Activated CD8-positive, alpha-beta memory T cell treated with anti-CD3 and anti-CD28 coated beads, Interleukin-2, amount 50 U/mL, for 48 hours (primary cell): ENCODE measurements at regions not wholly inside any gene's neighbourhood (a gene's known extent, or its start where the extent isn't known, plus 50 kb on each side); places are given as distances from the start of the nearest gene placed in this dataset.

ENCODE experiments used
- DNase-seq: peaks from one replicate; pipeline ENCODE4 v3.0.0-alpha.2; 2020

DNA sequence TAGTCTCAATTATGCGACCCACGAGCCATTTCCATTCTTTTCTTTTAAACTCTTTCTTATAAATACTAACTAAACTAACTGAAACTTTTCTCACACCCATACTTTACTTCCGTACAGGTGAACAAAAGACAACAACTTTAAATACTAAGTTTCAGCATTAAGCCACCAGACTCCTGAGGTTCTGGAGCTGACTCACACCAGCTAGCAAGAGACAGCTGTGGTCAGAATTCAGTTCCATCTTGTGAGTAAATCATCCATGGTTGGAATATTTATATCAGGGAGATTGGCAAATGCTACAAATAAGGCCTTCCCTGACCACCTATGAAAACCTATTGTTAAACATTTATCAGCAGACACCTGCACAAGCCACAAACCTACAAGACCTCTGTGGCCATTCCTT lies 897.0 kb downstream of the EFNB2 start:
- DNase-seq = no peak

DNA sequence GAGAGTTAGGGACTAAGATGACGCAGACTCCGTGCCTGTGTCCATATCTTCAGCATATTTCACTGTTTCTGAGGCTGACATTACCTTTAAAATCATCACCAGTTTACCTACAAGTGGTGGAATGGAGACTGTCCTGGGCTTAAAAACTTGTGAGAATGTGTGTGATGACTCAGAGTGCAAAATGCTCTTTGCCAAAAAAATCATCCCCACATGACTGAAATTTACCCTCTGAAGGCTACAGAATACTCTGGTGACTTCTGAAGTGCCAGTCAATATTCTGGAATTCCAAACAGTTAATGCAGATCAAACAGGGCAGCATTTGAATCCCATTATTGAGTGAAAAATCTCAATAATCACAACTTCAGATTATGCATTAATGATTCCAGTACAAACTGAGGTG lies 901.4 kb downstream of the EFNB2 start:
- DNase-seq = no peak

- DNase-seq = no peak
Observed at GRCh38 chr13:105630431-105630830, 905.0 kb downstream of the EFNB2 start.

GRCh38 chr13:105627270-105627669 lies 908.2 kb downstream of the EFNB2 start:
- DNase-seq = no peak

DNA sequence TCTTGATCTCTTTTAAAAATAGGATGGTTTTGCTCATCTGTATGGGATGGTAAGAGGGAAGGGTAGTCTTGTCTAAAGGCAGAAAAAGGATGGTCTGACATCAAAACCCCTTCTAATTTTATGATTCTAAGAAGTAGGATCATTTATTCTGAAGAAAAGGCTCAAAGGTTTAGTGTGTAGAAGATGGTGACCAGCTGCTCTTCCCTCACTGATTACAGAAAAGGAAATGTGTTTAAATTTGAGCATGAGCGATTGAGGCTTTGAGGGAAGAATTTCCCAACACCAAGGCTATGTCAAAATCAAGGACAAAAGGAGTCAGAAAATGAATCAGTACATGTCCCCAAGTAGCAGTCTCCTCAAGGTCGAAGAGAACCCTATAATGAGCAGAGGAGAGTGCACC lies 909.8 kb downstream of the EFNB2 start:
- no peak for DNase-seq

GRCh38 chr13:105616333-105617075 lies 919.0 kb downstream of the EFNB2 start:
- no peak for DNase-seq

DNA sequence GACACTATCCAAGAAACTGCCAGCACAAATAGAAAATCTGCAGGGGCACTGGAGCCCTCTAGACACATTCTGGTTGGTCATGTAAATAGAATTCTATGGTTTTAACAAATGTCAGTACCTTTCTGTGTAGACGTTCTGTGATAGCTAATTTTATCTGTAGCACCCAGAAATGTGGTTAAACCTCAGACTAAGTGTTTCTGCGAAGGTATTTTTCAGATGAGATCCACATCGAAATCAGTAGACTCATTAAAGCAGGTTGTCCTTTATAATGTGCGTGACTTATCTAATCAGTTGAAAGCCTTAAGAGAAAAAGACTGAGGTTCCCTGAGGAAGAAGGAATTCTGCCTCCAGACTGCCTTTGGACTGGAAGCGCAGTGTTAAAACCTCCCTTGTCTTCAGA lies 922.9 kb downstream of the EFNB2 start:
- DNase-seq = no peak

DNA sequence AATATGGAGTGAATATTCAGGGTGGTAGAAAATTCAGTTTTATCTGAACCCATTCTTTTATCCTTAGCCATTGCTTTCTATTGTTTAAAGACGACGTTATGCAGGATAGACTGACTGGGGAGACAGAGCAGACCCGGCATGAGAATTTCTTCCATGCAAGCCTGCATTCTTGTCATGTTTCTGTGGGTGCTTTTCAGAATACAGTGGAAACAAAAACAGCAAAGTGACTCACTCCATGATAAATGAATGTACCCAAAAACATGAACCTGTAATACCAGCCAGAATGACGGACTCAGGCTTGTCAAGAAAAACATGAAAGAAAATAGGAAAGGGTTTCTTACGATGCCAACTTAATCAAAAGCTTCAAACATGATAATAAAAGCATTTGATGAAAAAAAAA lies 924.0 kb downstream of the EFNB2 start:
- DNase-seq = no peak

GRCh38 chr13:105608104-105608503 lies 927.4 kb downstream of the EFNB2 start:
- DNase-seq = no peak

GRCh38 chr13:105607426-105607825 lies 928.0 kb downstream of the EFNB2 start:
- DNase-seq = no peak

DNA sequence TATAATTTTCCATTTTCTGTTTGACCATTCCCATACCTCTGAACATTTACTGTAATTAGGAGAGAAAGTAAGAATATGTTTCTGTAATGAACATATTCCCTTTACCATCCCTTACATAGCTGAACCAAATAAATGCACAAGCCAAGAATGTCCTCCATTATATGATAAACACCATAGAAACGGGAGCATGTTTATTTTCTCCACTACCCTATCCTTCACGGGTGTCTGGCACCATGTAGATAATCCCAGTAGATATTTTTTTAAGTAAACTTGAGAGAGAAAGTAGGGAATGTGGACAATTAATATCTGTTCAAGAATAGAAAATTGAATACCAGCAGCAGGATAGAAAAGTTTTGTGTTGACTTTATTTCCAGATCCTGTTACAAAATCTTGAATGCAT lies 928.4 kb downstream of the EFNB2 start:
- no peak for DNase-seq

GRCh38 chr13:105602956-105603670 lies 932.3 kb downstream of the EFNB2 start:
- no peak for DNase-seq

GRCh38 chr13:105599477-105600037 lies 935.9 kb downstream of the EFNB2 start:
- DNase-seq = no peak

DNA sequence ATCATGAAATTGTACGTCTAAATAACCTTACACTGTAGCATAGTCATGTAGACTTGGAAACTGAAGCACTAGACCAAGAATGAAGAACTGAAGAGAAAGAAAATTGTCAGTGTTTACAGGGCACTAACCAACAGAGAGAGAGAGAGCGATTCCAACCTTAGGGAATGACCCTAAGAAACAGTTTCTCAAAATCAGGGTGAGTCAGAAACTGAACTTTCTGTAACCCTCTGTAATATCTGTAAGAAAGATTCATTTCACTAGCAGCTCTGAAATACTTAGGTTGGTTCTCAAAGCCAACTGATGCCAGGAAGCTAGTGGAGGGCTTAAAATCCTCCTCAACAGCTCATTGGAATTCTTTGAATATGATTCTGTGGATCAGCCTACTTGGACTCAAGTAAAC lies 936.9 kb downstream of the EFNB2 start:
- no peak for DNase-seq

DNA sequence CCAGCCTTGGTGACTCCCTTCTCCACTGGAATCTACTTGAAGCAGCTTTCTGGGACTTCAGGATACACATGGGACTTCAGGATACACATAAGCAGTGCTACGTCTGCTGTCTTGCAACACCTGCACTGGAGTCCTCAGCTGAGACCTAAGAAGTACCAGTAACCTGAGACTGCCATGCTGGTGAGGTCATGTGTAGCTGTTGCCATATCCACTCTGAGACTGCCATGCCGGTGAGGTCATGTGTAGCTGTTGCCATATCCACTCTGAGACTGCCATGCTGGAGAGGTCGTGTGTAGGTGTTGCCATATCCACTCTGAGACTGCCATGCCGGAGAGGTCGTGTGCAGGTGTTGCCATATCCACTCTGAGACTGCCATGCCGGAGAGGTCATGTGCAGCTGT lies 937.9 kb downstream of the EFNB2 start:
- DNase-seq = no peak

GRCh38 chr13:105595471-105595870 lies 940.0 kb downstream of the EFNB2 start:
- no peak for DNase-seq

DNA sequence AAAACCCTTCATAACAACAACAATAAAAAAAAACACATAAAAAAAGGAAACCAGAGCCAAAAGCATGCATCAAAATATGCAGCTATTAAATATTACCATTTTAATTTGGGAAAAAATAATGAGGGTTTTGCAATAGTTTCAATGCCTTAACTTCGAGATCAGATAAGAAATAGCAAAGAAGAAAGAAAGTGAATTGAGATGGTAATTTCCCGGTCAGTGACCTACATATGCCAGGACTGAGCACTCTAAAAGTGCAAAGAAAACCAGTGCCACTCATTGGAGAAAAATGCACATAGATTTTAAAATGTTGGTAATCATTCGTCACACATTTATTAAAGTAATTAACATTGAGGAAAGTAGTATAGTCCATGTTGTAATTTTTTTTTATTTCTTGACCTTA lies 944.2 kb downstream of the EFNB2 start:
- DNase-seq = no peak

DNA sequence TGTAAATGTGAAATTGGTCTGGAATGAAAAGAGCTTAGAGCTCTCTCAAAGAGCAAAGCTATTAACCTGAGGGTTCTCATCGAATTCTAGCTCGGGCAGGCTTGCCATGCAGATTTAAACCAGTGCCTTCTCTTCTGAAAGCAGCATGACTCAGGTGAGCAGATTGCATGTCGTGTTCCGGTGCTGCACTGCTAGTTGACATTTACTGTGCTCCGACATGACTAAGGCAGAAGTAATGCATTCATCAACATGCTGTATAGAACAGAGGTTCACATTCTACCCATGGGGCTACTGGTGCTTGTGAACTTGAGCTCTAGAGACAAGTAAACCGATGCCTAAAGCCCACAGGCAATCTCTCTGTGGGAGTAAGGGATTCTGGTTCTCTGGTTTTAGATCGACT lies 947.7 kb downstream of the EFNB2 start:
- DNase-seq = no peak

DNA sequence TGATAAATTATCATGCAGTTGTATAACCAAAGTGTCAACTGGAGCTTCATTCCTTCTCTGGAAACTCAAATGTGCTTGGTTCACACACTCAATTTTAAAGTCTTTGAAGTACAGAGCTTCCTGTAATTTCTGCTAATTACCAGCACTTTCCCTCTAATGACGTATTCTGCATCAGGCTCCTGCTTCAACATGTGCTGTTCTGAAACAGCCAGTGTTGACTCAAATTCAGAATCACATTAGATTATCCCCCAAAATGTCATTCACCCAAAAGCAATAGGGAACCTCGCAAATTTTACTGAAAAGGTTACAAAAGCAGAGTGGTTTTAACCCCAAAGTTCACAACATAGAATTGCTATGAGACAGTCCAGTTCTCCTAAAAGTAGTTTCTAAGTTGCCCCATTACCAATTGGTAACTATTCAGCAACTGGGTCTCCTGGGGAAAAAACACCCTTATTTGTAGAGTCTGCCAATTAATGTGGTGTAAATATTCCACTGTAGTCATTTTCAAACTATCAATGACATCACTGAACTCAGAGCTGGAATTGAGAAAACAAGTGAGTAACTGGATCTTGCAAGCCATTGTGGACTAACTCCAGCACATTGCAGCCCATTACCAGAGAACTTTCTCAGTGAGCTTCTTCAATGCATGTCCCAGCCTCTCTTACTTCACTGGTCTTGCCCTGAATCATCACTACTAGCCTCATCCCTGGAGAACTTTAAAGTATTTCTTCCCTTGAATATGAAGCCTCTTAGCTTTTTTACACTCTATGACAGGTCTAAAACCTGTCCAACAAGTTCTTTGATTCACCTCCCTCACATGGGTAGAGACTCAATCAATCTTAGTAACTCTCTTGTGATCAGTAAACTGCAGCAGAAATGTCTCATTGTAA lies 955.4 kb downstream of the EFNB2 start:
- no peak for DNase-seq

DNA sequence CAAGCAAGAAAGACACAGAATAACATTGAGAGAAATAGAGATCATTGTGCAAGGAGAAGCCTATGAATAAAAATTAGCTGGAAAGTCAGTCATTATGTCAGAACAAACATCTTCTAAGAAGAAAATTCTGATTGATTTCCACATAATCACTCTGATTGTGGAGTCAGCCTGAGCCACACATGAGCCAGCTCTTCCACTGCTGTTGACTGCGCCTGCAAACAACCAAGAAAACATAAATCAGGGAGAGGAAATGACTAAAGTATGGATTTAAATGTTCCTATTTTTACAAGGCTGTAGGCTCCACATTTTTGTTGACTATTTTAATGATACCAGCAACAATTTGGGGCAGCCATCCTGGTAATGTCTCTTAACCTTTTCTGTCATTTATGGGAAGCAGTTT lies 962.3 kb downstream of the EFNB2 start:
- no peak for DNase-seq

DNA sequence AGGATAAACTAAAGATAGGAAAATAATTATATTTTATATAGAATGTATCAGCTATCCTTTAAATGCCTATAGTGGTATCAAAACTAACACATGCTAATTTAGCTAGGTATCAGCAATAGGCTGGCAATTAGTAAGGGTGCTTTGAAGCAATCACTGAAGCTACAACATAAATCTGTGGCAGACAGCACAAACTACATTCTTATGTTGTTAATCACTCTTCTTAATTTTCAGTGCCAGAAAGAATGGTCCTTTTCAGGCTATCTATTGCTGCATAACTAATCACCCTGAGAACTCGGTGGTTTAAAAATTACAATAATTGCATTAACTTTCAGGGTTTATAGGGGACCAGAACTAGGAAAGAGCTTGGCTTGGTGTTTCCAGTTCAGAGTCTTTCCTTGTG lies 963.1 kb downstream of the EFNB2 start:
- no peak for DNase-seq

DNA sequence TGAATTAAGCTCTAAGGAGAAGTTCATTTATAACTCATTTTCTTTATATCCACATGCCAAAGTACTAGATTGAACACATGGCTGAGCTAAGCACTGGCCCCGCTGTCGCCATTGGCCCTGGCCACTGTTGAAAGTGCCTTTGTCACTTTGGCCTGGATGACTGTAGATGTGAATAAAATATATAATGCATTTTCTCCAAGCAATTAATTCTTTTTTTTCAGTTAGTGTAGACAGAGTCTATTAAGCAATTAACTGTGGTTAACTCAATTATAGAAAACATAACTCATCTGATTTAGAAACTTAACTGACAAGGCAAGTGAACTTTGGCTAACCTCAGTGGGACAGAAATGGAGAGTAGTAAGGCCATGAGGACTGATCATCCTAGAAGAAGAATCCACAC lies 965.6 kb downstream of the EFNB2 start:
- DNase-seq = no peak

- no peak for DNase-seq
Observed at GRCh38 chr13:105567951-105568525, 967.4 kb downstream of the EFNB2 start.
